ENCODE measurements at regions not wholly inside any gene's neighbourhood (a gene's known extent, or its start where the extent isn't known, plus 50 kb on each side); places are given as distances from the start of the nearest gene placed in this dataset.
"Not testable (repeated sequence)": the region's sequence is repeated elsewhere in the genome, so short reads cannot be mapped to it uniquely, and the experiment has no call there.

- DNase-seq = not testable (repeated sequence)
These were observed 77.6 kb downstream of the HHIPL2 start for GRCh38 chr1:222470252-222470805.

- no peak for DNase-seq
These were observed 81.6 kb downstream of the HHIPL2 start for GRCh38 chr1:222466150-222466865.

GRCh38 chr1:222465211-222466041 lies 82.5 kb downstream of the HHIPL2 start:
- peak; percentile 49 to 77 (median 61) for DNase-seq

- peak in 4 of 5 donors; percentile 43 to 59 (median 44) for DNase-seq
These were observed 83.1 kb downstream of the HHIPL2 start for GRCh38 chr1:222464841-222465210.

- DNase-seq = no peak
These were observed 84.7 kb downstream of the HHIPL2 start for GRCh38 chr1:222463059-222463730.

GRCh38 chr1:222462601-222463000 lies 85.3 kb downstream of the HHIPL2 start:
- no peak for DNase-seq

GRCh38 chr1:222461941-222462340 lies 86.0 kb downstream of the HHIPL2 start:
- DNase-seq = no peak

GRCh38 chr1:222459652-222460051 lies 88.3 kb downstream of the HHIPL2 start:
- DNase-seq = no peak

- no peak for DNase-seq
These were observed 90.4 kb downstream of the HHIPL2 start for GRCh38 chr1:222457513-222457912.

GRCh38 chr1:222457084-222457483 lies 90.8 kb downstream of the HHIPL2 start:
- no peak for DNase-seq

- peak; percentile 53 to 77 (median 70) for DNase-seq
These were observed 92.6 kb downstream of the HHIPL2 start for GRCh38 chr1:222455188-222455879.

- no peak for DNase-seq
These were observed 93.1 kb downstream of the HHIPL2 start for GRCh38 chr1:222454782-222455181.

- DNase-seq = no peak
These were observed 93.7 kb downstream of the HHIPL2 start for GRCh38 chr1:222454186-222454585.

GRCh38 chr1:222452031-222452430 lies 95.9 kb downstream of the HHIPL2 start:
- DNase-seq = no peak

- DNase-seq = no peak
These were observed 104.3 kb downstream of the HHIPL2 start for GRCh38 chr1:222443566-222443965.

- DNase-seq = no peak
These were observed 106.8 kb downstream of the HHIPL2 start for GRCh38 chr1:222441066-222441465.

GRCh38 chr1:222424826-222425225 lies 123.1 kb downstream of the HHIPL2 start:
- no peak for DNase-seq

- no peak for DNase-seq
These were observed 126.5 kb downstream of the HHIPL2 start for GRCh38 chr1:222421380-222421779.

GRCh38 chr1:222420633-222421032 lies 127.3 kb downstream of the HHIPL2 start:
- peak in 4 of 5 donors; percentile 8 to 70 (median 13) for DNase-seq

- no peak for DNase-seq
These were observed 129.2 kb downstream of the HHIPL2 start for GRCh38 chr1:222418654-222419053.

- DNase-seq = no peak
These were observed 130.6 kb downstream of the HHIPL2 start for GRCh38 chr1:222417264-222417663.

- no peak for DNase-seq
These were observed 131.7 kb downstream of the HHIPL2 start for GRCh38 chr1:222416001-222416791.
